Gastroesophageal sphincter (tissue), 4 donors: ENCODE measurements at regions not wholly inside any gene's neighbourhood (a gene's known extent, or its start where the extent isn't known, plus 50 kb on each side); places are given as distances from the start of the nearest gene placed in this dataset.
"Not testable (repeated sequence)": the region's sequence is repeated elsewhere in the genome, so short reads cannot be mapped to it uniquely, and the experiment has no call there.

ENCODE experiments used
- ATAC-seq: fragments of 150-250 bp; one replicate; pipeline ENCODE4 v1.9.1; 2016; ENCODE audit warnings: mild to moderate bottlenecking, moderate library complexity
- H3K27ac ChIP-seq, 4 donors: fragments of 200-600 bp; sonication (generic) in 3 of 4; 1 replicate in 3 of 4; 2 replicates in 1 of 4; pipeline ENCODE4 v1.5.1; 2016 to 2019
- H3K27me3 ChIP-seq: fragments of 200-600 bp; sonication (generic); one replicate; pipeline ENCODE4 v1.5.1; 2019
- H3K36me3 ChIP-seq, 2 donors: fragments of 200-600 bp; sonication (generic); one replicate each; pipeline ENCODE4 v1.5.1; 2019; ENCODE audit warnings: control low read depth in 1 of 2
- H3K4me1 ChIP-seq, 3 donors: fragments of 200-600 bp; sonication (generic); 1 replicate in 2 of 3; 2 replicates in 1 of 3; pipeline ENCODE4 v1.5.1; 2016 to 2019; ENCODE audit warnings: control low read depth in 2 of 3
- H3K4me3 ChIP-seq, 2 donors: fragments of 200-600 bp; sonication (generic); one replicate each; pipeline ENCODE4 v1.5.1; 2019; ENCODE audit warnings: mild to moderate bottlenecking in 1 of 2, moderate library complexity in 1 of 2
- H3K9me3 ChIP-seq, 3 donors: fragments of 200-600 bp; sonication (generic); one replicate each; pipeline ENCODE4 v1.5.1; 2017 to 2019; ENCODE audit warnings: control low read depth in 2 of 3
- CTCF ChIP-seq, 4 experiments: fragments of 200-600 bp in 2 of 4; fragments of 450-650 bp in 2 of 4; sonication (generic) in 1 of 4; IDR thresholded peaks; one replicate each; pipeline ENCODE4 v1.5.1; 2017 to 2019; ENCODE audit warnings: antibody characterized with exemption in 4 of 4, mild to moderate bottlenecking in 2 of 4, moderate library complexity in 2 of 4
- EP300 ChIP-seq: sonication (generic); formaldehyde crosslinking; IDR thresholded peaks from one replicate; pipeline ENCODE4 v1.6.1; 2017; ENCODE audit warnings: antibody characterized with exemption, mild to moderate bottlenecking
- POLR2A ChIP-seq, 2 donors: fragments of 450-650 bp; IDR thresholded peaks; one replicate each; pipeline ENCODE4 v1.6.1; 2017; ENCODE audit warnings: antibody characterized with exemption in 2 of 2, mild to moderate bottlenecking in 2 of 2, moderate library complexity in 1 of 2
- POLR2AphosphoS5 ChIP-seq: sonication (generic); formaldehyde crosslinking; IDR thresholded peaks from one replicate; pipeline ENCODE4 v1.6.1; 2017; ENCODE audit warnings: antibody characterized with exemption
- WGBS, 2 donors: methylation state at CpG; one replicate each; pipeline ENCODE4 v1.1.5; 2018; ENCODE audit warnings: low coverage in 1 of 2; 5-methylcytosine and 5-hydroxymethylcytosine counted together

GRCh38 chr1:194410756-194411155 is 1224.3 kb upstream of the B3GALT2 start:
- no peaks in the 10 kb centered on the region for H3K27me3 ChIP-seq
- H3K36me3 ChIP-seq = no peaks in the 10 kb centered on the region
- H3K4me1 ChIP-seq = no peaks in the 10 kb centered on the region
- no peak overlapping the region for H3K27ac ChIP-seq
- no peak overlapping the region for H3K4me3 ChIP-seq
- TF ChIP-seq POLR2AphosphoS5 (no peak), EP300 (no peak), POLR2A (IDR thresholded peaks at IDR 0.05) (no peak), CTCF (IDR thresholded peaks at IDR 0.05) (no peak)
- ATAC-seq = no peak
- H3K9me3 ChIP-seq = peaks cover 0 to 2% (median 0%) of the 10 kb centered on the region in 3 donors
- WGBS, 2 donors = 71% methylated on average over 1 of the region's 1 CpG; no CpG with 5 or more reads in 1 of the 2 donors

- H3K27me3 ChIP-seq, H3K4me1 ChIP-seq, H3K4me3 ChIP-seq, ATAC-seq, H3K9me3 ChIP-seq, H3K36me3 ChIP-seq, H3K27ac ChIP-seq: not testable (repeated sequence)
- WGBS, 2 donors = 37 to 39% methylated on average over 2 of the region's 2 CpGs
Observed at GRCh38 chr1:194407238-194407637, 1220.8 kb upstream of the B3GALT2 start.

DNA sequence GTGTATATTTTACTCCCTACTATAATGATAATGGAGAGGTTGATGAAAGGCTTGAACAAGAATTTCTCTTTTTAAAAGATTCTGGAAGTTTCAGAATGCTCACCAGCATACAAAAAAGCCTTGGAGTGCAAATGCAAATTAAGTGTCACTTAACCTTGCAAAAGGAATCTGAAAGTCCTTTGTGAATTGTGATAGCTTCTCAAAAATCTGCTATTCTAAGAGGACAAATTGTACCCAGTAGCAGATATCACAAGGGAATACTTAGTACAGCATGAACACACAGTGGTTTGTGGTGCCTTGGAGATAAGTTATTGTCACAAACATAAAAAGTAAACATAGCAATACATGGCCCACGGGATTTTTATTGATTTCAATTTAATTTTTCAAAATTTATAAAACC is 1208.3 kb upstream of the B3GALT2 start:
- Histone ChIP-seq H3K9me3 (no peaks in the 10 kb centered on the region), H3K4me3 (no peak overlapping the region), H3K4me1 (no peaks in the 10 kb centered on the region), H3K27ac (no peak overlapping the region), H3K27me3 (no peaks in the 10 kb centered on the region), H3K36me3 (no peaks in the 10 kb centered on the region)
- ATAC-seq = no peak
- WGBS, 2 donors = 40 to 76% methylated on average over 1 of the region's 1 CpG
- no peak for TF ChIP-seq POLR2AphosphoS5
- TF ChIP-seq EP300 = no peak
- no peak for TF ChIP-seq CTCF (IDR thresholded peaks at IDR 0.05)
- TF ChIP-seq POLR2A (IDR thresholded peaks at IDR 0.05) = no peak

- no peak for TF ChIP-seq POLR2A (IDR thresholded peaks at IDR 0.05)
- no peak for TF ChIP-seq CTCF (IDR thresholded peaks at IDR 0.05)
- no peak for TF ChIP-seq EP300
- no peak for TF ChIP-seq POLR2AphosphoS5
- no peak for ATAC-seq
- no peak overlapping the region for H3K27ac ChIP-seq
- H3K4me3 ChIP-seq = no peak overlapping the region
- no peaks in the 10 kb centered on the region for H3K9me3 ChIP-seq
- H3K36me3 ChIP-seq = no peaks in the 10 kb centered on the region
- H3K27me3 ChIP-seq = no peaks in the 10 kb centered on the region
- H3K4me1 ChIP-seq = no peaks in the 10 kb centered on the region
Observed at GRCh38 chr1:194387531-194387930, 1201.1 kb upstream of the B3GALT2 start.

- H3K36me3 ChIP-seq = no peaks in the 10 kb centered on the region
- no peak overlapping the region for H3K4me3 ChIP-seq
- no peak for ATAC-seq
- H3K27me3 ChIP-seq = no peaks in the 10 kb centered on the region
- no peaks in the 10 kb centered on the region for H3K4me1 ChIP-seq
- no peak overlapping the region for H3K27ac ChIP-seq
- H3K9me3 ChIP-seq = no peaks in the 10 kb centered on the region
- TF ChIP-seq EP300 (no peak), CTCF (IDR thresholded peaks at IDR 0.05) (no peak), POLR2A (IDR thresholded peaks at IDR 0.05) (no peak), POLR2AphosphoS5 (no peak)
Observed at GRCh38 chr1:194378517-194378916, 1192.1 kb upstream of the B3GALT2 start.

GRCh38 chr1:194374649-194375048 is 1188.2 kb upstream of the B3GALT2 start:
- Histone ChIP-seq H3K4me1 (no peaks in the 10 kb centered on the region), H3K27ac (no peak overlapping the region), H3K36me3 (no peaks in the 10 kb centered on the region), H3K4me3 (no peak overlapping the region), H3K27me3 (no peaks in the 10 kb centered on the region), H3K9me3 (no peaks in the 10 kb centered on the region)
- no peak for ATAC-seq
- 94 to 97% methylated on average over 6 of the region's 6 CpGs for WGBS, 2 donors
- TF ChIP-seq EP300 (no peak), CTCF (IDR thresholded peaks at IDR 0.05) (no peak), POLR2A (IDR thresholded peaks at IDR 0.05) (no peak), POLR2AphosphoS5 (no peak)
